NT2/D1 (cell line): ENCODE measurements at regions not wholly inside any gene's neighbourhood (a gene's known extent, or its start where the extent isn't known, plus 50 kb on each side); places are given as distances from the start of the nearest gene placed in this dataset.

Experiments
- YY1 ChIP-seq: IDR thresholded peaks from 2 replicates; pipeline ENCODE4 v1.6.1; 2011; ENCODE audit not compliant: insufficient read length, insufficient read depth
- ZNF274 ChIP-seq: IDR thresholded peaks from 2 replicates; pipeline ENCODE4 v1.6.1; 2011; ENCODE audit warnings: mild to moderate bottlenecking, low read depth, low read length

DNA sequence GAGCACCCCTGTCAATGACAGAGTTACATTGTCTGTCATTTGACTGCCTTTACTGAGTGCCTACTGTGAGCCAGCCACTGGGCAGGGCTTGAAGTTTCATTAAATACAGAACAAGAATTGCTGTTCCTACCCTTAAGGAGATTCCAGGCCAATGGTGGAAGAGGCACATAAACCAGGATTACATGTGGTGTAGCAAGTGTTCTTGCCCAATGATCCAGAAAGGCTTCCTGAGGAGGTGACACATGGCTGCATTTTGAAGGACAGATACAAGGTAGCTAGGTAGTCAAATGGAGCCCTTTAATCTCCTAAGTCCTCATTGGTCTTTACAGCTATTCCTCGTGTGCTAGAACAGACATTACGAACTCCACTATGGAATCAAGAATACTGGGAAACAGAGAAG is 312.7 kb downstream of the ETAA1 start:
- TF ChIP-seq YY1, result no peak
- TF ChIP-seq ZNF274, result no peak
